ENCODE measurements at regions not wholly inside any gene's neighbourhood (a gene's known extent, or its start where the extent isn't known, plus 50 kb on each side); places are given as distances from the start of the nearest gene placed in this dataset.

DNA sequence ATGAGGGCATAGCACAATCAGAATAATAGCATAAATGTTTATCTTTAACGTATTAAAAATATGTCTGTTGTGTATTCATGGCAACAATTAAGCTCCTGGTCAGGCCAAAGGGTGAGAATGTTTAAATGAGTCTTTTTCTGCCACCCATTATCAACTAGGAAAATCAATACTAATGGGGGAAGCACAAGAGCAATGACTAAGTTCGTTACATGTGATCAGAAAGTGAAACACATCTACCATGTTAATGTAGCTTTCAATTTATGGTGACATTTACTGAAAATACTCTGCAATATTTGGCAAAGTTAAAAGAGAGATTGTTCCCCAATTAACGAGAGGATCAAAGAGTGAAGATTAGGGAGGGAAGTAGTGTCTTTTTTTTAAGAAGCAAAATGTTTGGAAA is 143.7 kb downstream of the NAA11 start:
- TF ChIP-seq POLR2A (IDR thresholded peaks at IDR 0.05; ENCODE audit: low read depth, low read length), result no peak
- no peak for TF ChIP-seq POLR2AphosphoS5 (IDR thresholded peaks at IDR 0.05; ENCODE audit: low read depth, low read length)
